ENCODE measurements at regions not wholly inside any gene's neighbourhood (a gene's known extent, or its start where the extent isn't known, plus 50 kb on each side); places are given as distances from the start of the nearest gene placed in this dataset.
A peak's percentile ranks its signal among the peaks of the same experiment; 100 is the strongest.
"Not testable (repeated sequence)": the region's sequence is repeated elsewhere in the genome, so short reads cannot be mapped to it uniquely, and the experiment has no call there.

DNA sequence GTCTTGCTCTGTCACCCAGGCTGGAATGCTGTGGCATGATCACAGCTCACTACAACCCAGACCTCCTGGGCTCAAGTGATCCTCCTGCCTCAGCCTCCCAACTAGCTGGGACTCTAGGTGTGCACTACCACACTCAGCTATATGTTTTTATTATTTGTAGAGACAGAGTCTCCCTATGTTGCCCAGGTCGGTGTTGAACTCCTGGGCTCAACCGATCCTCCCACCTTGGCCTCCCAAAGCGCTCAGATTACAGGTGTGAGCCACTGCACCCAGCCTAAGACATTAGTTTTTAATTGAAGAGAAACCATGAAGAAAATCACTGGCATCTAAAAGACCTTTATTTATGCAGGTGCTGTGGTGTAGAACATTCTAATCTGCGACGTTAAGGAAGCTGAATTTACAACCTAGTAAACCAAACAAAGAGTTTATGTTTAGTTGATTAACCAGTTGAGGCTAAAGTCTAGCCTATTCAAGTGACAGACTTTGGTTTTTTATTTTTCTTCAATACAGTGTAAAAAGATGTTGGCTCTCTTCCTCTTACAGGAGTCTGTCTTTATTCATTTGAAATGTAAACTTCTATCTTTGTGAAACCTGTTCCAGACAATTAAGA, 52.5 kb upstream of the NBL1 start:
- DNase-seq: no peak

DNA sequence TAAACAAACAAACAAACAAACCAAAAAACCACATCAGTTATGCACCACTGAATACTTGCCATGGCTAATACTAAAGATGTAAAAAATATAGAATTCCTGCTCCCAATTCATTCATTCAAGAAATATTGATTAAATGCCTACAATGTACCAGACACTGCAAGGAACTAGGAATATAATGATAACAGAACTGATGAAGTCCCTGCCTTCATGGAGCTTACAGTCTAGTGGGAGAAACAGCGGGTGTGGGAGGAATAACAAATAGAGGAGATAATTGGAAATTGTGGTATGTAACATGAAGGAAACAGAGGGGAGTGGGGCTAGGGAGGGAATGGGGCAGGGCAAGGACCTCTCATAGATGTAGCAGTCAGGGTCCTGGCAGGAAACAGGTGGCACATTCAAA, 58.6 kb upstream of the NBL1 start:
- no peak for DNase-seq

DNA sequence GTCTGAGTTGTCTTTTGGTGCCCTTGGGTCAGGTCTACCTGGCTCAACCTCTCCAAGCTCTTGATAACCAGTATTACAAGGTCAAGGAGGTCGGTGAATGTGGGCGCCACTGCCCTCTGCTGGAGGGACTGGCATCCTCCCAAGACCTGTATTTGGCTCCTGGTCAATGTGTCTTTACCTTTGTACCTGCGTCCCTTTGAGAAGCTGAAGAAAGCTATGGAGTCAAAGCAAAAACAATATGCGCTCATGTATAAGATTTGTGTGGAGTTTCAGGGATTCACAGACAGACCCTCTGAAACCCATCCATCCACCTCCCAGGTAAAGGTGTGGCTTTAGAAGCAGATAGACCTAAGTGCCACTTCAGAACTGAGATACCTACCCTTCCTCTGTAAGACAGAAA, 61.8 kb upstream of the NBL1 start:
- DNase-seq: peak; percentile 90 to 91

DNA sequence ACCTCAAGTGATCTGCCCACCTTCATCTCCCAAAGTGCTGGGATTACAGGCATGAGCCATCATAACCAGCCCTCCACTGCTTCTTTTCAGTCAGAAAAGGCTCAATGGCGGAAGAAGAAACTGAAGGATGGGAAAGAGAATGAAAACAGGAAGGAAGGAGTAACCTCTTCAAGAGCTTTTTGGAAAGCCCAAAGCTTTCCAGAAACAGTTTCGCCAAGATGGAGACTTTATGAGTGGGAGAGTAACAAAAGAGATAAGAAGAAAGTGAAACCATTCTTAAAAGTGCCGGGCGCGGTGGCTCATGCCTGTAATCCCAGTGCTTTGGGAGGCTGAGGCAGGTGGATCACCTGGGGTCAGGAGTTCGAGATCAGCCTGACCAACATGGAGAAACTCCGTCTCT, 62.7 kb upstream of the NBL1 start:
- no peak for DNase-seq

DNA sequence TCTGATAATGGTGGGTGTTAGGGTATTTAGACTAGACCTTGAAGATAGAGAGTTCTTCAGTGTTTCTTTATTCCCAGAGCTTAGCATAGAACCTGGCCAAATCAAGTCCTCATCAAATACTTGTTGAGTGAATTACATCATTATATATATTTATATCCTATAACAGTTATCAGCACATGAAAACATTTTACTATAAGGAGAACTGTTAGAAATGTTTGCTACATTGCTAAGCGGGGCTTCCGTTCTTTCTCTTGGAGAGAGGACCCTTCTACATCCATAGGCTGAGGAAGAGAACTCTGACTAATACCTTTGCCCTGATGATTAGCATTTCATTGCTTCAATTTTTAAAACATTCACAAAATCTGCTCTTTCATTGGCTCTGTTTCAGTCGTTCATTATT, 66.5 kb upstream of the NBL1 start:
- DNase-seq: no peak

DNA sequence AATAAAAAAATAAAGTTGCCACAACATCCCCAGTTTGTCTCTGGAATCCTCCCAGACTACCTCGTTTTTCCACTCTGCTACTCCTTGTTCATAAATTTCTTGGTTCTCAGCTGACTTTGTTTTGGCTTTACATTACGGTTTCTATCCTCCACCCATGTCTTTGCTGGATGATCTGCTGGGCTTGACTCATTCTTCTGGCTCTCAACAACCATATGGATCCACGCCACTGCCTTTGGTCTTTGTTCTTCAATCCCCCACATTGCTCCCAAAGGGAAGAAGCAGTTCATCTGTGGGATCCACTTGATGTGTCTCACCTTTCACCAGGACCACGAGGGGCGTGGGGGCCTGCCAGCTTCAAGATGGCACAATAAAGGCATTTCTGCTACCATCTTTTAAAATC, 67.1 kb upstream of the NBL1 start:
- DNase-seq: no peak

DNA sequence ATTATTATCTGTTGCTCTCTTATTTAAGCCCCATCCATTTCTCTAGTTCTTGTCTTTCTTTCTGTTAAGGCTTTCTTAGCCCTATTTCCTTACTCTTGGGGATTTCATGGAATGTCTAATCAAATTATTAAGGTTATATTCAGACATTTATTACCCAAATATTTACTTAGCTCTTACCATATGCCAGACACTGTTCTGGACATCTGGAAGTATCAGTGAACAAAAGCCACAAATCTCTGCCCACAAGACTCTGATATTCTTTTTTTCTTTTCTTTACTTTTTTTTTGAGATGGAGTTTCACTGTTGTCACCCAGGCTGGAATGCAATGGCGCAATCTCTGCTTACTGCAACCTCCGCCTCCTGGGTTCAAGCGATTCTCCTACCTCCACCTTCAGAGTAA, 74.3 kb upstream of the NBL1 start:
- no peak for DNase-seq

DNA sequence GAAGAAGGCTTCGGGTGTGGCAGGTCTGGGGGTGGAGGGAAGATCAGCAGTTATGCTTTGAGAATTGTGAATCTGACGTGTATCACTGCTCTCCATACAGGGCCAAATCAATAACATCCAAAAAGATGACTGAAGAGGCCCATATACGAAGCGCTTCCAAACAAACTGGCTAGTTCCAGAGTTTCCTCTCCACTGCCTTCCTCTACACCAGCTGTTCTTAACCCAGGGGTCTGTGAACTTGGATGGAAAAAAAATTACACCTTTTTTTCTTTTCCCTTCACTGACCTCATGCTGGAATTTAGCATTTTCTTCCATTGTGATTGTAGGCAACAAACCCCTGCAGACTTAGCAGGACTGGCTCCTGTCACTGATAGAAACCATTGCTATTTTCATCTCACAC, 77.1 kb upstream of the NBL1 start:
- DNase-seq: no peak

DNA sequence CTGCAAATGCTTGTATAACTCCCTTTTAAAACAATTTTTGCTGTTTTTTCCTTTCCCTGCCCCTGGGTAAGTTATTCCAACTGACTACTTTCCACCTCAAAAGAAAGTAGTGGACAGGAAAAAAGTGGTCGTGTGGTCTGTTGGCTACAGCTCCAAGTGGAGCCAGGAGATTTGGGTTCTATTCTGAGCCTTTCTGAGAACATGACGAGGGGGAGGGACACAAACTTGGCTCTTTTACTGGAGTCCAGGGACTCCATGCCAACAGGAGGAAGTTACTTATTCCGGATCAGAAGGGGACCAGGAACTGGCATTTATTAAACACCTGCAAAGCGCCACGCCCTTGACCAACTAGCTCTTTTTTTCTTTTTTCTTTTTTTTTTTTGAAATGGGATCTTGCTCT, 79.0 kb upstream of the CAPZB start:
- DNase-seq: no peak

DNA sequence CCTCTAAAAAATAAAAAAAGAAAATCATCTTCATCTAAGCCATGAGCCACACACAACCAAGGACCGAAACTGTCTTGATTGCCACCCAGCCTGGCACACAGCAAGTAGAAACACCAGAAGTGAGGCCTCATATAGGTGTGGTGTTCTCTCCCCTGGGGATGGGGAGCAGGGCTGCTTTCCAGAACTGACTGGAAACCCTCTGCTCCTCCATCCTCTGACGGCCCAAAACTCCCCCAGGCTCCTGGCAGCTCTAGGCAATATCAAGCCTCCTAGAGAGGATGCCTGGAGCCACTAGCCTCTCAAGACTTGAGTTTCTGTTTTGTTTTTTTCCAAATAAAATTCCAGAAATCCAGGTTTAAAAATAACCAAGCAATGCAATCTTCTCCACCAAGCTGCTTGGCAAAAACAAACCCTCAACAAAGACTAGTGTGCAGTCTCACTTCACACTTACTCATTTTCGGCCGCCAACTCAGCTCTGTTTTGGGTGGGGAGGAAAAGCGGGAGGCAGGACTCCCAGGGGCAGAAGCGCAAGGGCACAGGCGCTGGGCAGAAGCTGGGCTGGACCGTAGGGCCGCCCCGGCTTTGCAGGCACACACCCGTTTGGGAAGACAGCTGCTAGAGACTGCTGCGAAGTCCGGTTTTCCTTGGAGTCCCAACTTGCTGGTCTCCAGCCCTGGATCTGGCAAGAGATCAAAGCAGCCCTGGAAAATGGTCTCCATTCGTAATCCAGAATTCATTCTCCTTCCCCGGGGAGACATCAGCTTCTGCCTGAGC, 78.2 kb upstream of the CAPZB start:
- no peak for DNase-seq

DNA sequence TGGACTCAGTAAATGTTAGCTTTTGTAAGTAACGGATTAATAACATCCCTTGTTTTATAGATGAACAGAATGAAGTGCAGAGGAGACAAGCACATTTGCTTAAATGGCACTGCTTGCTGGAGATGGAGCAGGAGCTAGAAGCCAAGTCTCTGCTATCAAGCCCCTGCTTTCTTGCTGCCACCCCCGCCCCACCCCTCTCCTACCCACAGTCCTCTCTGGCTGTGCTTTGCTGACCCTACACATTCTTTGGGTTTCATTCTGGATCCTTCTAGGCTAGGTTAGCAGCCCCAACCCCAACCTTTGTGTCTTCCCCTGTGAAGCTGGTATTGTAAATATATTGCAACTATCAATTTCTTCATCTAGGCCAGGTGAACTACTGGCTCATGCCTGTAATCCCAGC, 77.5 kb upstream of the CAPZB start:
- DNase-seq: no peak

DNA sequence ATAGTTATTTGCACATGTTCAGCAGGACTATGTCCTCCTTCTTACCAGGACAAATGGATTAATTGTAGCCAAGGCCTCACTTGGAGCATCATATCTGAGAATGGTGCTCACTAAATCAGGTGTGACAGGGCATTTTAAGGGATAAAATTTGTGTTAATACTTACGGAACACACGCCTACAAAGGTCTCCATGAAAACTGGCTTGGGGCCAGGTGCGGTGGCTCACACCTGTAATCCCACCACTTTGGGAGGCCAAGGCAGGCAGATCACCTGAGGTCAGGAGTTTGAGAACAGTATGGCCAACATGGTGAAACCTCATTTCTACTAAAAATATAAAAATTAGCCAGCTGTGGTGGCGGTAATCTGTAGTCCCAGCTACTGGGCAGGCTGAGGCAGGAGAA, 75.1 kb upstream of the CAPZB start:
- no peak for DNase-seq

DNA sequence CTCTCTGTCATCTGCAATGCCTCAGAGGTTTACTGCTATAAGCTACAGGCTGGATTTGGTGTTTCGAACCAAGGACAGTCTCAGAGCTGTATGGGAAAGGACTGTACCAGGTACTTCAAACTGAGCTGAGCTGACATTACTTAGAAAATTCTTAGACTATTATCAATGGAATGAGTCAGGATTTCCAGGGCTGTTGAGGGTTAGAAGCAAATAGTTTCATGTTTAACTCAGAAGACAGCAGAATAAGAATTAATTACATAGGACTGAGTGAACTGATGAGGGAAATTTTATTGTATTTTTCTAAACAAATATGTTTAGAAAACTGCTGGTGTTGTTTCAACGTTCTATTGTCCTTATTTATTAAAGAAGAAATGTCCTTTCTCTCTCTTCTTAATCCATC, 74.3 kb upstream of the CAPZB start:
- no peak for DNase-seq

DNA sequence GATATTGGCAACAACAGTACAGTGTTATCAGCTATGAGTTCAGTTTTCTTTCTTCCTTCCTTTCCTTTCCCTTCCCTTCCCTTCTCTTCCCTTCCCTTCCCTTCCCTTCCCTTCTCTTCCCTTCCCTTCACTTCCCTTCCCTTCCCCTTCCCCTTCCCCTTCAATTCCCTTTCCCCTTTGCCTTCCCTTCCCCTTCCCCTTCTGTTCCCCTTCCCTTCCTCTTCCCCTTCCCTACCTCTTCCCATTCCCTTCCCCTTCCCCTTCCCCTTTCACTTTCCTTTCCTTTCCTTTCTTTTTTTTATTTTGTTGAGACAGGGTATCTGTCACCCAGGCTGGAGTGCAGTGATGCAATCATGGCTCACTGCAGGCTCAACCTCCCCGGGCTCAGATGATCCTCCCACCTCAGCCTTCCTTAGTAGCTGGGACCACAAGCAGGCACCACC, 72.3 kb upstream of the CAPZB start:
- no peak for DNase-seq

DNA sequence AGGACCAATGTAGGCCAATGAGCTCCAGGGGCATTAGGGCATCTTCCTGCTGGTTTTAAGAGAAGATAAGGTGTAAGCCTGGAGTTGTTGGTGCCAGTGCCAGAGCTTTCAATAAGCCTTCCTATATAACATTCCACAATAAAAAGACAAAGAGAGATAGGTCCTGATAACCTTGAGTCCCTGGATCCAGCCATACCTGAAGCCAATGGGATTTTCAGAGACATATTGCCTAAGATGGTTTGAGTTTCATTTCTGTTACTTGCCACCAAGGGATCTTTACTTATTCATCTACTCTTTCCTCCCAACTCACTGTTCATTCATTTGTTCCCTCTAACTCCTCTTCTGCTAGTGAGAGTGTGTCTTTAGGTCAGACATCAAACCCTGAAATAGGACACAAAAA, 68.8 kb upstream of the CAPZB start:
- no peak for DNase-seq

DNA sequence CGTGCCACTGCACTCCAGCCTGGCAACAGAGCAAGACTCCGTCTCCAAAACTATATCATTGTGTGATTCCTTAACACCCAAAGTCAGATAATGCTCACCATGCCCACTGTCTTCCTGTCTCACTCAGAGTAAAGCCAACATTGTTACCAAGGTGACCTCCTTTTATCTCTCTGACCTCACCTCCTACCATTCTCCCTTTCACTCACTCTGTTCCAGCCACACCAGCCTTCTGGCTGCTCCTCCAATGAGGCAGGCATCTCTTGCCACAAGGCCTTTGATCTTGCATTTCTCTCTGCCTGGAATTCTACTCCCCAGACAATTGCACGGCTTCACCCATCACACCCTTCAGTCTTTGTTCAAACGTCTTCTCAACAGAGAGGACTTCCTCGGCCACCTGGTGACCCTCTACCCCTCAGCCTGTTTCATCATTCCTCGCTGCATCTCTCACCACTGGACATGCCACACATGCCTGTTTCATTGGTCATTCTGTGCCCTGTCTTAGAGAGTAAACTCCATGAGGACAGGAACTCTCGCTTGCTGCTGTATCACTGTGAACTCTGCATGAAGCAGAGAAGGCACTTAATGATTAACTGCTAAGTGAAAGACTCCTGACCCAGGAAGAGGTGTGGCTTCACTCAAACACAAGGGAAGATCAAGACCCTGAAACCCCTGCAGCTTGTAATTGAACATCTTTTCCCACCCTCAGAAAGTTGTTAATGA, 67.1 kb upstream of the CAPZB start:
- no peak for DNase-seq

DNA sequence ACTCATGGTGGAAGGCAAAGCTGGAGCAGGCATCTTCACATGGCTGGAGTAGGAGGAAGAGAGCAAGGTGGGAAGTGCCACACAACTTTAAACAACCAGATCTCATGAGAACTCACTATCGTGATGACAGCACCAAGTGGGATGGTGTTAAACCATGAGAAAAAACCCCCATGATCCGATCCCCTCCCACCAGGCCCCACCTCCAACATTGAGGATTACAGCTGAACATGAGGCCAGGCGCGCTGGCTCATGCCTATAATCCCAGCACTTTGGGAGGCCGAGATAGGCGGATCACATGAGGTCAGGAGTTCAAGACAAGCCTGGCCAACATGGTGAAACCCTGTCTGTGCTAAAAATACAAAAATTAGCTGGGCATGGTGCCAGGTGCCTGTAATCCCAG, 66.5 kb upstream of the CAPZB start:
- DNase-seq: not testable (repeated sequence)

DNA sequence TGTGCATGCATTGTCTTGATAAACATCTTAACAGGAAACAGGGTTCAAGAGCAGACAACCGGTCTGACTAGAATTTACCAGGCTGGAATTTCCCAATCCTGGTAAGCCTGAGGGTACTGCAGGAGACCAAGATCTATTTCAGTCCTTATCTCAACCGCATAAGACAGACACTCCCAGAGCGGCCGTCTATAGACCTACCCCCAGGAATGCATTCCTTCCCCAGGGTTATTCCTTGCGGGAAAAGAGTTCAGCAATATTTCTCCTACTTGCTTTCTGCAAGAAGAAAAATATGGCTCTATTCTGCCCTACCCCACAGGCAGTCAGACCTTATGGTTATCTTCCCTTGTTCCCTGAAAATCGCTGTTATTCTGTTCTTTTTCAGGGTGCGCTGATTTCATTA, 65.1 kb upstream of the CAPZB start:
- DNase-seq: not testable (repeated sequence)

DNA sequence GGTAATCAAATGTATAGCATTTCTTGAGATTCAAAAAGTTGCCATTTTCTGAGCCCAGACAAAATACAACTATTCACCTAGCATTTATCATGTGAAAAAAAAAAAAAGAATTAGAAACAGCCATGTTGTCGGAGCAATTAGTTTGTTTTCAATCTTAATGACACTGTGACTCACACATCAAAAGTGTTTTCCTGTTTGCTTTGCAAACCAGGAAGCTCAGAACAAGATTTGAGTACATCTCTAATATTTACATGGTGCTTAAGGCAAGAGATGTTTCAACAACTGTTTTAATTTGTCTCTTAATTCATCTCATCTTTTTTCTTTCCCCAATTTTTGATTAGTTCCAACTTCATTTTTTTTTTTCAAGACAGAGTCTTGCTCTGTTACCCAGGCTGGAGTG, 62.5 kb upstream of the CAPZB start:
- DNase-seq: no peak

DNA sequence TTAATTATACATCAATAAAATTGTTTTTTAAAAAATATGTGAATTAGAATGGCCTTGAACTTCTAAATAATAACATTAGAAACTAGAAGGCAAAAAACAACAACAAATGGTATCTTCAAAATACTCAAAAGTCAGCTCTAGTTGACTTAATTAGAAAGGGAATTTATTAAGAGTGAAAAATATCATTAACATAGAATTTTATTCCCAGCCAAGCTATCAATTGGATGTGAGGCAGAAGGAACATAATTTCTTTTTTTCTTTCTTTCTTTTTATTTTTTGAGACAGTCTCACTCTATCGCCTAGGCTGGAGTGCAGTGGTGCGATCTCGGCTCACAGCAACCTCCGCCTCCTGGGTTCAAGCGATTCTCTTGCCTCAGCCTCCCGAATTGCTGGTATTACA, 51.2 kb upstream of the CAPZB start:
- DNase-seq: no peak

DNA sequence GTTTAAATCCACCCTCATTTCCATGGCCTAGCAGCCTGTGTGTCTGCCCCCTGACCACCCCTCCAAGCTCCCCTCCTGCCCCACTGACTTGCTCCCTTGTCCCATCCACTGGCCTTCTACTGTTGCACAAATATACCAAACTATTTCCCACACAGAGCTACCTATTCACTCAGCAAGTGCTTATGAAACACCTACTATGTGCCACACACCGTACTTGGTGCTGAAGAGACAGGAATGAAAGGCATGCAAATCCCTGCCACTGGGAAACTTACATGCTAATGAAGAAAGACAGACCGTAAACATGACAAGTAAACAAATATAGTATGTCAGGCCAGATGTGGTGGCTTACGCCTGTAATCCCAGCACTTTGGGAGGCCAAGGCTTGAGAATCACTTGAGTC, 49.9 kb upstream of the CAPZB start:
- no peak for DNase-seq
